ENCODE measurements at regions not wholly inside any gene's neighbourhood (a gene's known extent, or its start where the extent isn't known, plus 50 kb on each side); places are given as distances from the start of the nearest gene placed in this dataset.

DNA sequence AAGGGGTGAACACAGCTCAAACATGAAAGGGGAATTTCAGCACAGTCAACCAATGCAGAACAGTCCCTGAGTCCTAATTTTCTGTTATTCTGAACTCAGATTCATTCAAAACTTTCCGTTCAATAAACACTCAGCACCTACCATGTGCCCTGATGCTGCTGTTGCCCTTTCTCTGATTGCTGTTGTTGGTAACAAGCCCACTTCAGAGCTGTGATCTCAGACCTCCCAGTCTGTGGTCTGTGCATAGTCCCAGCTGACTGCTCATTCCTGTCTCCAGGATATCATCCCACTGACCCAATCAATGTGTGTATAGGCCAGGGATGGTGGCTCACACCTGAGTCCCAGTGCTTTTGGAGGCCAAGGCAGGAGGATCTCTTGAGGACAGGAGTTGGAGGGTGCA, 82.7 kb upstream of the SLC35G4 start:
- Histone ChIP-seq H3K4me3 (no peak overlapping the region), H3K36me3 (no peaks in the 10 kb centered on the region), H3K27me3 (no peaks in the 10 kb centered on the region), H3K9me3 (no peaks in the 10 kb centered on the region), H3K4me1 (no peaks in the 10 kb centered on the region), H3K27ac (no peak overlapping the region)
- WGBS, 2 donors: 96 to 100% methylated on average over 1 of the region's 1 CpG
- no peak for DNase-seq (ENCODE audit: low spot score in 2 of 2)
- TF ChIP-seq, protein P1, sequence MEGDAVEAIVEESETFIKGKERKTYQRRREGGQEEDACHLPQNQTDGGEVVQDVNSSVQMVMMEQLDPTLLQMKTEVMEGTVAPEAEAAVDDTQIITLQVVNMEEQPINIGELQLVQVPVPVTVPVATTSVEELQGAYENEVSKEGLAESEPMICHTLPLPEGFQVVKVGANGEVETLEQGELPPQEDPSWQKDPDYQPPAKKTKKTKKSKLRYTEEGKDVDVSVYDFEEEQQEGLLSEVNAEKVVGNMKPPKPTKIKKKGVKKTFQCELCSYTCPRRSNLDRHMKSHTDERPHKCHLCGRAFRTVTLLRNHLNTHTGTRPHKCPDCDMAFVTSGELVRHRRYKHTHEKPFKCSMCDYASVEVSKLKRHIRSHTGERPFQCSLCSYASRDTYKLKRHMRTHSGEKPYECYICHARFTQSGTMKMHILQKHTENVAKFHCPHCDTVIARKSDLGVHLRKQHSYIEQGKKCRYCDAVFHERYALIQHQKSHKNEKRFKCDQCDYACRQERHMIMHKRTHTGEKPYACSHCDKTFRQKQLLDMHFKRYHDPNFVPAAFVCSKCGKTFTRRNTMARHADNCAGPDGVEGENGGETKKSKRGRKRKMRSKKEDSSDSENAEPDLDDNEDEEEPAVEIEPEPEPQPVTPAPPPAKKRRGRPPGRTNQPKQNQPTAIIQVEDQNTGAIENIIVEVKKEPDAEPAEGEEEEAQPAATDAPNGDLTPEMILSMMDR (IDR thresholded peaks at IDR 0.05): no peak
- no peak for TF ChIP-seq EP300 (IDR thresholded peaks at IDR 0.05)
- no peak for TF ChIP-seq POLR2A (IDR thresholded peaks at IDR 0.05)

DNA sequence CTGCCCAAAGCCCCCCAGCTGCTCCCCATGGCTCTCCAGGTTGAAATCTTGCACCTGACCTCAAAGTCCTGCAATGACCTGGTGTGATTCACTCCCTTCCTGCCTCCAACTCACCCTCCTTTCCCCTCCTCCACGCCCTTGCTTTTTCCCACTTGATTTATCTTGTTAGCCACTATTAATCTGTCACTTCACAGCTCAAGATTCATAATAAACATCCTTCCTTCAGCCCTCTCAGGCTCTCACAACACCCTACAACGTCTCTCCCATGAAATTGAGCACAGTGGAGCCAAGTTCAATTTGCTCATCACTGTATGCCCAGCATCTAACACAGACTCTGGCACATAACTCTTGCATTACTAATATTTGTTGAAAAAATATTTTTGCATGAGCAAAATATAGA, 85.6 kb upstream of the SLC35G4 start:
- TF ChIP-seq POLR2A (IDR thresholded peaks at IDR 0.05): no peak
- TF ChIP-seq, protein P1 (IDR thresholded peaks at IDR 0.05): no peak
- TF ChIP-seq EP300 (IDR thresholded peaks at IDR 0.05): no peak
- H3K4me3 ChIP-seq: no peak overlapping the region
- WGBS, 2 donors: 63 to 74% methylated on average over 2 of the region's 2 CpGs
- H3K4me1 ChIP-seq: no peaks in the 10 kb centered on the region
- H3K36me3 ChIP-seq: no peaks in the 10 kb centered on the region
- DNase-seq (ENCODE audit: low spot score in 2 of 2): no peak
- no peak overlapping the region for H3K27ac ChIP-seq
- no peaks in the 10 kb centered on the region for H3K9me3 ChIP-seq
- no peaks in the 10 kb centered on the region for H3K27me3 ChIP-seq

GRCh38 chr18:11522992-11523391, 86.4 kb upstream of the SLC35G4 start:
- TF ChIP-seq EP300 (IDR thresholded peaks at IDR 0.05): no peak
- TF ChIP-seq POLR2A (IDR thresholded peaks at IDR 0.05): no peak
- TF ChIP-seq, protein P1 (IDR thresholded peaks at IDR 0.05): no peak
- Histone ChIP-seq H3K27ac (no peak overlapping the region), H3K27me3 (no peaks in the 10 kb centered on the region), H3K9me3 (no peaks in the 10 kb centered on the region), H3K4me3 (no peak overlapping the region), H3K4me1 (no peaks in the 10 kb centered on the region), H3K36me3 (no peaks in the 10 kb centered on the region)
- 72% methylated on average over 5 of the region's 5 CpGs for WGBS, 2 donors
- DNase-seq (ENCODE audit: low spot score in 2 of 2): no peak

DNA sequence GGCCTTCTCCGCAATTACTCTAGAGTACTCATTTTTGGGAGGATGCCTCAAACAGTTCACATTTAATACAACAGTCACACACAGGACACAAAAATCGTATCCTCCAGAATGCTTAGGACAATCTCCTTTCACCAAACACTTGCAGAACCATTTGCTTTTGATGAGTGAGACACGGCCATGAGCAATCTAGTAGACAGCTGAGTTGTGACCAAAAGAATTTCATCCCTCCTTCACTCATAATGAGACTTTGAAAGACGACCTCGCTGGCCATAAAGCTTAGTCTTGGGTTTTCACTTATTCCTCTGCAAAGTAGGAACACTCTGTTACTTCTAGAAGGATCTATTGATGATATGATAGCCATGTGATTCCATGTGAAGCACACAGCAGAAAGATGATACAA, 87.5 kb upstream of the SLC35G4 start:
- Histone ChIP-seq H3K4me3 (no peak overlapping the region), H3K27me3 (no peaks in the 10 kb centered on the region), H3K27ac (no peak overlapping the region), H3K36me3 (no peaks in the 10 kb centered on the region), H3K4me1 (no peaks in the 10 kb centered on the region), H3K9me3 (no peaks in the 10 kb centered on the region)
- TF ChIP-seq EP300 (IDR thresholded peaks at IDR 0.05) (no peak), POLR2A (IDR thresholded peaks at IDR 0.05) (no peak)
- TF ChIP-seq, protein P1 (IDR thresholded peaks at IDR 0.05): no peak
- 90 to 94% methylated on average over 5 of the region's 5 CpGs for WGBS, 2 donors
- DNase-seq (ENCODE audit: low spot score in 2 of 2): no peak

DNA sequence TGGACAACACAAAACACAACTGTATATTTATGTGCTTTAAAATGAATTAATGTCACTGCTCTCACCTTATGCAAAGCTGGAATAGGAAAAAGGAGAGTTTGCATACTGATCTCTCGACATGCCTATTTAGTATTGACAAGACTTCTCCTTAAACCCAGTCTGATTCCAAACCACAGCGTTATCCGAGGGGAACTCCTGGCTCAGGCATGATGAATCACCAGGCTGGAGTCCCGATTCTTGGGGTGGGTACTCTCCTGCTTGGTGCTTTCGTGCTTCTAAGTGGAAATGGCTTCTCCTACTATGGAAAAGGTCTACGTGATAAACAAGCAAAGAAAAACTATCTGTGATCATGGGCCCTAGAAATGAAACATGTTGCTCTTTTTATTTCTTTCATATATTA, 88.9 kb upstream of the SLC35G4 start:
- H3K4me1 ChIP-seq: no peaks in the 10 kb centered on the region
- no peak overlapping the region for H3K27ac ChIP-seq
- H3K9me3 ChIP-seq: no peaks in the 10 kb centered on the region
- H3K27me3 ChIP-seq: no peaks in the 10 kb centered on the region
- 86 to 92% methylated on average over 6 of the region's 6 CpGs for WGBS, 2 donors
- no peak overlapping the region for H3K4me3 ChIP-seq
- no peak for DNase-seq (ENCODE audit: low spot score in 2 of 2)
- no peaks in the 10 kb centered on the region for H3K36me3 ChIP-seq
- TF ChIP-seq, protein P1 (IDR thresholded peaks at IDR 0.05): no peak
- TF ChIP-seq EP300 (IDR thresholded peaks at IDR 0.05) (no peak), POLR2A (IDR thresholded peaks at IDR 0.05) (no peak)
